ENCODE measurements at regions not wholly inside any gene's neighbourhood (a gene's known extent, or its start where the extent isn't known, plus 50 kb on each side); places are given as distances from the start of the nearest gene placed in this dataset.

DNA sequence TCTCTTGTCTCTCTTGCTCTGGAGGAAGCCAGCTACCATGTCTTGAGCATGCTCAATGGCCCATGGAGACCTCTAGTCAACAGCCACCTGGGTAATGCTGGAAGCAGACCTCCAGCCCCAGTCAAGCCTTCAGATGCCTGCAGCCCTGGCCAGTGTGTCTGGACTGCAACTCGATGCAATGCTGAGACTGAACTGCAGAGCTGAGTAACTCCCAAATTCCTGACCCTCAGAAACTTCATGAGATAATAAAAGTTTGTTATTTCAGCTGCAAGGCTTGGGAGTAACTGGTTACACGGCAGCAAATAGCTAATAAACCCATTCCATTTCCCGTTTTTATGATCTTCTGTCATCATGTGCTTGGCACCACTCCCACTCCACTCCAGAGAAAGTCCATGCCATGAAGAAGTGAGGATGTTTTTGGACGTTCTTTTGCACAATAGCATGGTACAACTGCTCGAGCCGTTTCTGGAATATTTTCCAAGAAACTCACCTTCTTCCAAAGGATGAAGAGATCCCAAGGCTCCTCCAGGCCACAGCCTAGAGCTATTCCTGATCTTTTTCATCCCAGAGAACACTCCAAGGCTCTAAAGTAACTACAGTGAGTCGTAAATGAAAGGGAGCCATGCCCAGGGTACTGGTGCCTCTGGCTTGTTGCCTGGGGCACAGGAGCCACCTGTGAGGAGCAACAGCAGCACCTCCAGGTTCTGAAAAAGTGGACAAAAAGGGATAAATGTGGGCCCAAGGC, 72.0 kb upstream of the KLF13 start:
- Histone ChIP-seq H3K4me3 (no peak overlapping the region), H3K36me3 (no peaks in the 10 kb centered on the region), H3K27me3 (ENCODE audit: low read depth) (no peaks in the 10 kb centered on the region), H3K4me1 (peaks cover 15% of the 10 kb centered on the region), H3K9me3 (no peaks in the 10 kb centered on the region), H3K27ac (no peak overlapping the region)
- DNase-seq (no peak), ATAC-seq (no peak)
- intact Hi-C loops (cut with DNase I) = no loop called here
- TF ChIP-seq, protein P1, sequence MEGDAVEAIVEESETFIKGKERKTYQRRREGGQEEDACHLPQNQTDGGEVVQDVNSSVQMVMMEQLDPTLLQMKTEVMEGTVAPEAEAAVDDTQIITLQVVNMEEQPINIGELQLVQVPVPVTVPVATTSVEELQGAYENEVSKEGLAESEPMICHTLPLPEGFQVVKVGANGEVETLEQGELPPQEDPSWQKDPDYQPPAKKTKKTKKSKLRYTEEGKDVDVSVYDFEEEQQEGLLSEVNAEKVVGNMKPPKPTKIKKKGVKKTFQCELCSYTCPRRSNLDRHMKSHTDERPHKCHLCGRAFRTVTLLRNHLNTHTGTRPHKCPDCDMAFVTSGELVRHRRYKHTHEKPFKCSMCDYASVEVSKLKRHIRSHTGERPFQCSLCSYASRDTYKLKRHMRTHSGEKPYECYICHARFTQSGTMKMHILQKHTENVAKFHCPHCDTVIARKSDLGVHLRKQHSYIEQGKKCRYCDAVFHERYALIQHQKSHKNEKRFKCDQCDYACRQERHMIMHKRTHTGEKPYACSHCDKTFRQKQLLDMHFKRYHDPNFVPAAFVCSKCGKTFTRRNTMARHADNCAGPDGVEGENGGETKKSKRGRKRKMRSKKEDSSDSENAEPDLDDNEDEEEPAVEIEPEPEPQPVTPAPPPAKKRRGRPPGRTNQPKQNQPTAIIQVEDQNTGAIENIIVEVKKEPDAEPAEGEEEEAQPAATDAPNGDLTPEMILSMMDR (IDR thresholded peaks at IDR 0.05) = no peak

- DNase-seq = no peak
- TF ChIP-seq, protein P1 (IDR thresholded peaks at IDR 0.05) = no peak
- Histone ChIP-seq H3K9me3 (no peaks in the 10 kb centered on the region), H3K36me3 (no peaks in the 10 kb centered on the region), H3K27ac (no peak overlapping the region), H3K4me1 (peaks cover 15% of the 10 kb centered on the region), H3K27me3 (ENCODE audit: low read depth) (no peaks in the 10 kb centered on the region), H3K4me3 (no peak overlapping the region)
- ATAC-seq = no peak
- intact Hi-C loops (cut with DNase I) = no loop called here
Measured at GRCh38 chr15:31255176-31255510, 71.5 kb upstream of the KLF13 start.

GRCh38 chr15:31255732-31256377, 70.8 kb upstream of the KLF13 start:
- no peak for DNase-seq
- TF ChIP-seq, protein P1 (IDR thresholded peaks at IDR 0.05) = no peak
- Histone ChIP-seq H3K4me1 (peaks cover 15% of the 10 kb centered on the region), H3K4me3 (no peak overlapping the region), H3K27me3 (ENCODE audit: low read depth) (no peaks in the 10 kb centered on the region), H3K36me3 (no peaks in the 10 kb centered on the region), H3K27ac (no peak overlapping the region), H3K9me3 (no peaks in the 10 kb centered on the region)
- intact Hi-C loops (cut with DNase I) = no loop called here
- ATAC-seq = no peak

DNA sequence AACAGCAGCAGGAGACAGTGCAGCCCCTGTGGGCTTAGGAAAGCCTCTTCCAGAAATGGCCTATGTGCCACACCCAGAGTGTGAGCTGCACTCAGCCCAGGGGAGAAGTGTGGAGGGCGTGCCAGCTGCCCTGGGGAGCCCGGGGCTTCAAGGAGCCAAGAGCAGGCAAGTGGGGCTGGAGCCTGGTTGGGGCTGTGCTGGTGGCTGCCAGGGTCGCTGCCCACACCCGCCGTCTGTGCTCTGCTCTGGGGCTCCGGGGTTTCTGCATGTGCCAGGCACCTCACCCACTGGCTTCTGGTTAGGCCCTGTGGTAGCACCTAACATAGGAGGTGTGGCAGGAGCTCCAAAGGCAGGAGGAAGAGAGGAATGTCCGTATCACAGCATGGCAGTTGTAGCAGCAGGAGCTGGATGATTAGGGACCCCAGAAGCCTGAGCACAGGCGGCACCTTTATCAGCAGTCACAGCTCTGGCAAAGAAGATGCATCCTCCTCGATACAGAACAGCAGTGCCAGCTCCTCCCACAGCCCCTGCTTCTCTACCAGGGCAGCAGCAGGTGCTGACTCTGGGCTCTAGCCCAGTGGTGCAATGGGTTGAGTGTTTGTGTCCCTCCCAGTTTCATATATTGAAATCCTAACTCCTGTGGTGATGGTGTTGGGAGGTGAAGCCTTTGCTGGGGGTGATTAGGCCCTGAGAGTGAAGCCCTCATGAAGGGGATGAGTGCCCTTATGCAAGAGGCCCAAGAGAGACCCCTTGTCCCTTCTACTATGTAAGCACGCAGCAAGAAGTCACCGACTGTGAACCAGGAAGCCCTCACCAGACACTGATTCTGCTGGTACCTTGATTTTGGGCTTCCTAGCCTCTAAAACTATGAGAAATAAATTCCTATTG, 70.0 kb upstream of the KLF13 start:
- Histone ChIP-seq H3K4me3 (no peak overlapping the region), H3K9me3 (no peaks in the 10 kb centered on the region), H3K36me3 (no peaks in the 10 kb centered on the region), H3K27me3 (ENCODE audit: low read depth) (no peaks in the 10 kb centered on the region), H3K27ac (no peak overlapping the region), H3K4me1 (peaks cover 15% of the 10 kb centered on the region)
- TF ChIP-seq, protein P1 (IDR thresholded peaks at IDR 0.05) = no peak
- intact Hi-C loops (cut with DNase I) = no loop called here
- DNase-seq (no peak), ATAC-seq (peak; percentile 24 to 44)

DNA sequence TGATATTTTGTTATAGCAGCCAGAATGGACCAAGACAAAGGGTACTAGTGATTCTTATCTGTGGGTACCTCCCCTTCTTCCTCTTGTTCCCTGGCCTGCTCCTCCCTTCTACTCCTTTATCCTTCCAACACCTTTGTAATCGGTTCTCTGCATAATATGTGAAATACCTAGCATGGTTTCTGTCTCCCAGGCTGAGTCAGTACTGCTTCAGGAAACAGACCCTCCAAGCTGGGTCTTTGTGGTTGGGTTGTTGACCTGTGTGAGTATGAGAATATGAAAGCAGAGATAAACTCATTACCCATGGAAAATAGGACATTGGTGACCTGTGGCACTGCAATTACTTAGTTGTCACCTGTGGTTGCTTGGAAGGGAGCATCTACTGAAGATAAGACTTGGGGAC, 69.3 kb upstream of the KLF13 start:
- no peak for ATAC-seq

More for the DNA sequence above, 69.3 kb upstream of the KLF13 start:
- Histone ChIP-seq H3K36me3 (no peaks in the 10 kb centered on the region), H3K27ac (no peak overlapping the region), H3K4me1 (peaks cover 15% of the 10 kb centered on the region), H3K9me3 (no peaks in the 10 kb centered on the region), H3K27me3 (ENCODE audit: low read depth) (no peaks in the 10 kb centered on the region), H3K4me3 (no peak overlapping the region)
- intact Hi-C loops (cut with DNase I) = no loop called here
- TF ChIP-seq, protein P1 (IDR thresholded peaks at IDR 0.05) = no peak
- DNase-seq = no peak

All from lower lobe of right lung (tissue), 2 donors.